ENCODE measurements at regions not wholly inside any gene's neighbourhood (a gene's known extent, or its start where the extent isn't known, plus 50 kb on each side); places are given as distances from the start of the nearest gene placed in this dataset.

GRCh38 chr2:185268651-185269050 lies 470.0 kb upstream of the FSIP2 start:
- TF ChIP-seq POLR2AphosphoS5 (IDR thresholded peaks at IDR 0.05; ENCODE audit: borderline replicate concordance, low read depth, low read length) (no peak), EZH2 (IDR thresholded peaks at IDR 0.05) (no peak), FOXP2 (optimal IDR thresholded peaks at IDR 0.05; ENCODE audit: control extremely low read depth, extremely low read length, insufficient read depth) (no peak)

All from SK-N-MC (cell line).